Body of pancreas (tissue), 4 donors: ENCODE measurements at regions not wholly inside any gene's neighbourhood (a gene's known extent, or its start where the extent isn't known, plus 50 kb on each side); places are given as distances from the start of the nearest gene placed in this dataset.

ENCODE experiments used
- CTCF ChIP-seq, 7 experiments: fragments of 450-650 bp in 4 of 7; fragments of 200-600 bp in 3 of 7; sonication (generic) in 3 of 7; IDR thresholded peaks; one replicate each; pipeline ENCODE4 v1.5.1; 2016 to 2019; ENCODE audit warnings: antibody characterized with exemption in 7 of 7
- POLR2A ChIP-seq, 3 donors: fragments of 450-650 bp; IDR thresholded peaks; one replicate each; pipeline ENCODE4 v1.6.1; 2016; ENCODE audit warnings: antibody characterized with exemption in 3 of 3, mild to moderate bottlenecking in 2 of 3

- TF ChIP-seq CTCF (IDR thresholded peaks at IDR 0.05): no peak
- TF ChIP-seq POLR2A (IDR thresholded peaks at IDR 0.05): no peak
These were observed 214.3 kb upstream of the PDZRN3 start for GRCh38 chr3:73839032-73839431.
